Astrocyte (in vitro differentiated cells and primary cell): ENCODE measurements at regions not wholly inside any gene's neighbourhood (a gene's known extent, or its start where the extent isn't known, plus 50 kb on each side); places are given as distances from the start of the nearest gene placed in this dataset.

Experiments
- DNase-seq: peaks from one replicate; pipeline ENCODE4 v3.0.0-alpha.2; 2010; ENCODE audit warnings: low read depth
- FAIRE-seq: peaks from 2 replicates; lab custom pipeline; 2011; peaks lifted over from hg19 to GRCh38; lab: Jason Lieb, UNC
- H2AFZ ChIP-seq: 2 replicates; pipeline ENCODE4 v1.6.0; 2012; ENCODE audit warnings: low read depth, low read length, inconsistent platforms
- H3K27ac ChIP-seq: 2 replicates; pipeline ENCODE4 v1.5.1; 2011; ENCODE audit warnings: low read depth, low read length, inconsistent platforms
- H3K27me3 ChIP-seq: 2 replicates; pipeline ENCODE4 v1.6.0; 2011; ENCODE audit warnings: low read length, inconsistent platforms; ENCODE audit not compliant: insufficient read depth
- H3K36me3 ChIP-seq: 2 replicates; pipeline ENCODE4 v1.5.1; 2011; ENCODE audit warnings: low read length, inconsistent platforms; ENCODE audit not compliant: insufficient read depth
- H3K4me1 ChIP-seq: 2 replicates; pipeline ENCODE4 v1.5.1; 2011; ENCODE audit warnings: low read length, inconsistent platforms; ENCODE audit not compliant: insufficient read depth
- H3K4me2 ChIP-seq: 2 replicates; pipeline ENCODE4 v1.6.0; 2012; ENCODE audit warnings: low read length, inconsistent platforms
- H3K4me3 ChIP-seq: 2 replicates; pipeline ENCODE4 v1.5.1; 2011; ENCODE audit warnings: low read depth, mild to moderate bottlenecking, low read length, inconsistent platforms; ENCODE audit not compliant: insufficient read depth
- H3K79me2 ChIP-seq: 2 replicates; pipeline ENCODE4 v1.6.0; 2012; ENCODE audit warnings: mild to moderate bottlenecking, low read length, inconsistent platforms; ENCODE audit not compliant: insufficient read depth
- H3K9ac ChIP-seq: 2 replicates; pipeline ENCODE4 v1.6.0; 2012; ENCODE audit warnings: mild to moderate bottlenecking, low read length, inconsistent platforms
- H3K9me3 ChIP-seq: 2 replicates; pipeline ENCODE4 v1.5.1; 2012; ENCODE audit warnings: low read depth, mild to moderate bottlenecking, low read length, inconsistent platforms; ENCODE audit not compliant: insufficient read depth
- H4K20me1 ChIP-seq: 2 replicates; pipeline ENCODE4 v1.6.0; 2012; ENCODE audit warnings: low read length, inconsistent platforms; ENCODE audit not compliant: insufficient read depth
- H3K27ac Mint-ChIP-seq: one replicate; pipeline ENCODE4 v1.8.0; 2021; ENCODE audit warnings: mild to moderate bottlenecking, mixed read lengths; ENCODE audit not compliant: unreplicated experiment
- H3K27me3 Mint-ChIP-seq: one replicate; pipeline ENCODE4 v1.8.0; 2021; ENCODE audit warnings: low read depth, mixed read lengths; ENCODE audit not compliant: unreplicated experiment
- H3K36me3 Mint-ChIP-seq: one replicate; pipeline ENCODE4 v1.8.0; 2021; ENCODE audit warnings: low read depth, mixed read lengths; ENCODE audit not compliant: unreplicated experiment
- H3K4me1 Mint-ChIP-seq: one replicate; pipeline ENCODE4 v1.8.0; 2021; ENCODE audit warnings: low read depth, mixed read lengths; ENCODE audit not compliant: unreplicated experiment
- H3K4me3 Mint-ChIP-seq: one replicate; pipeline ENCODE4 v1.8.0; 2021; ENCODE audit warnings: mild to moderate bottlenecking, moderate library complexity, mixed read lengths; ENCODE audit not compliant: unreplicated experiment
- H3K9me3 Mint-ChIP-seq: one replicate; pipeline ENCODE4 v1.8.0; 2021; ENCODE audit warnings: mild to moderate bottlenecking, mixed read lengths; ENCODE audit not compliant: unreplicated experiment
- CTCF ChIP-seq: IDR thresholded peaks from 2 replicates; pipeline ENCODE4 v1.5.1; 2011; ENCODE audit warnings: low read depth, mild to moderate bottlenecking, inconsistent platforms, low read length, moderate library complexity; ENCODE audit not compliant: insufficient read depth
- EZH2 ChIP-seq: IDR thresholded peaks from 2 replicates; pipeline ENCODE4 v1.6.1; 2012; ENCODE audit warnings: mild to moderate bottlenecking, low read length, inconsistent platforms; ENCODE audit not compliant: insufficient read depth

- Histone ChIP-seq H3K9ac (no peak overlapping the region), H2AFZ (no peak overlapping the region), H3K27me3 (no peaks in the 10 kb centered on the region), H3K4me2 (no peak overlapping the region), H3K27ac (no peak overlapping the region), H3K4me3 (no peak overlapping the region), H3K9me3 (no peaks in the 10 kb centered on the region), H4K20me1 (no peaks in the 10 kb centered on the region), H3K36me3 (no peaks in the 10 kb centered on the region), H3K79me2 (no peaks in the 10 kb centered on the region), H3K4me1 (peaks cover 24% of the 10 kb centered on the region)
- Mint-ChIP-seq H3K36me3 (no peaks in the 10 kb centered on the region), H3K4me1 (peaks cover 36% of the 10 kb centered on the region), H3K4me3 (no peak overlapping the region), H3K27ac (peak overlapping the region; percentile 43), H3K9me3 (no peaks in the 10 kb centered on the region), H3K27me3 (no peaks in the 10 kb centered on the region)
- DNase-seq (peak; percentile 56), FAIRE-seq (no peak)
- TF ChIP-seq CTCF (no peak), EZH2 (no peak)
These were observed 235.1 kb downstream of the GRB14 start for GRCh38 chr2:164386231-164386630.

- no peak overlapping the region for H3K4me3 ChIP-seq
- H3K4me1 Mint-ChIP-seq, result peaks cover 30% of the 10 kb centered on the region
- no peak overlapping the region for H2AFZ ChIP-seq
- no peaks in the 10 kb centered on the region for H3K9me3 ChIP-seq
- no peak for FAIRE-seq
- H3K36me3 Mint-ChIP-seq, result no peaks in the 10 kb centered on the region
- no peak for TF ChIP-seq CTCF
- TF ChIP-seq EZH2, result no peak
- DNase-seq, result no peak
- no peak overlapping the region for H3K4me2 ChIP-seq
- no peaks in the 10 kb centered on the region for H4K20me1 ChIP-seq
- no peak overlapping the region for H3K4me3 Mint-ChIP-seq
- no peak overlapping the region for H3K27ac Mint-ChIP-seq
- H3K9ac ChIP-seq, result no peak overlapping the region
- no peaks in the 10 kb centered on the region for H3K36me3 ChIP-seq
- H3K27ac ChIP-seq, result no peak overlapping the region
- no peaks in the 10 kb centered on the region for H3K27me3 Mint-ChIP-seq
- H3K9me3 Mint-ChIP-seq, result no peaks in the 10 kb centered on the region
- no peaks in the 10 kb centered on the region for H3K79me2 ChIP-seq
- peaks cover 24% of the 10 kb centered on the region for H3K4me1 ChIP-seq
- no peaks in the 10 kb centered on the region for H3K27me3 ChIP-seq
These were observed 236.8 kb downstream of the GRB14 start for GRCh38 chr2:164384434-164384833.

- Histone ChIP-seq H4K20me1 (no peaks in the 10 kb centered on the region), H3K4me3 (no peak overlapping the region), H3K79me2 (no peaks in the 10 kb centered on the region), H3K4me1 (peaks cover 11% of the 10 kb centered on the region), H3K27me3 (no peaks in the 10 kb centered on the region), H3K4me2 (no peak overlapping the region), H3K27ac (no peak overlapping the region), H3K9ac (no peak overlapping the region), H2AFZ (no peak overlapping the region), H3K36me3 (no peaks in the 10 kb centered on the region), H3K9me3 (peaks cover 16% of the 10 kb centered on the region)
- no peak for TF ChIP-seq EZH2
- no peak for TF ChIP-seq CTCF
- peaks cover 14% of the 10 kb centered on the region for H3K9me3 Mint-ChIP-seq
- H3K36me3 Mint-ChIP-seq, result no peaks in the 10 kb centered on the region
- peaks cover 13% of the 10 kb centered on the region for H3K4me1 Mint-ChIP-seq
- H3K4me3 Mint-ChIP-seq, result no peak overlapping the region
- H3K27ac Mint-ChIP-seq, result no peak overlapping the region
- FAIRE-seq (no peak), DNase-seq (peak; percentile 36)
- no peaks in the 10 kb centered on the region for H3K27me3 Mint-ChIP-seq
These were observed 249.4 kb downstream of the GRB14 start for GRCh38 chr2:164371916-164372315.
